HG03354 (cell line): ENCODE measurements at regions not wholly inside any gene's neighbourhood (a gene's known extent, or its start where the extent isn't known, plus 50 kb on each side); places are given as distances from the start of the nearest gene placed in this dataset.

Source experiments
- ATAC-seq: cut with Tn5 transposase; IDR thresholded peaks from one replicate; pipeline ENCODE4 v1.9.1; 2021; ENCODE audit warnings: mild to moderate bottlenecking; ENCODE audit not compliant: unreplicated experiment, poor library complexity, severe bottlenecking

GRCh38 chr13:22618002-22618401 is 562.8 kb upstream of the SGCG start:
- ATAC-seq, result no peak

GRCh38 chr13:22625691-22626090 is 555.1 kb upstream of the SGCG start:
- no peak for ATAC-seq

GRCh38 chr13:22629374-22629773 is 551.4 kb upstream of the SGCG start:
- ATAC-seq, result no peak

GRCh38 chr13:22642088-22642487 is 538.7 kb upstream of the SGCG start:
- no peak for ATAC-seq

- ATAC-seq, result no peak
Measured at GRCh38 chr13:22644941-22645340, 535.8 kb upstream of the SGCG start.

GRCh38 chr13:22647156-22647850 is 533.5 kb upstream of the SGCG start:
- ATAC-seq, result no peak

GRCh38 chr13:22648320-22648801 is 532.4 kb upstream of the SGCG start:
- ATAC-seq, result no peak

- no peak for ATAC-seq
Measured at GRCh38 chr13:22652796-22653195, 528.0 kb upstream of the SGCG start.

GRCh38 chr13:22653866-22654265 is 526.9 kb upstream of the SGCG start:
- ATAC-seq, result no peak

GRCh38 chr13:22655106-22655852 is 525.5 kb upstream of the SGCG start:
- no peak for ATAC-seq

GRCh38 chr13:22662771-22663170 is 518.0 kb upstream of the SGCG start:
- no peak for ATAC-seq

- ATAC-seq, result no peak
Measured at GRCh38 chr13:22665506-22665905, 515.3 kb upstream of the SGCG start.

GRCh38 chr13:22690756-22691155 is 490.0 kb upstream of the SGCG start:
- ATAC-seq, result no peak

GRCh38 chr13:22693691-22694090 is 487.1 kb upstream of the SGCG start:
- no peak for ATAC-seq

- ATAC-seq, result no peak
Measured at GRCh38 chr13:22696433-22696832, 484.3 kb upstream of the SGCG start.

- ATAC-seq, result no peak
Measured at GRCh38 chr13:22698467-22698866, 482.3 kb upstream of the SGCG start.

- no peak for ATAC-seq
Measured at GRCh38 chr13:22700246-22700887, 480.4 kb upstream of the SGCG start.

GRCh38 chr13:22703601-22704209 is 477.1 kb upstream of the SGCG start:
- ATAC-seq, result no peak

- no peak for ATAC-seq
Measured at GRCh38 chr13:22707946-22708345, 472.8 kb upstream of the SGCG start.

GRCh38 chr13:22717036-22717435 is 463.7 kb upstream of the SGCG start:
- ATAC-seq, result no peak
